ENCODE measurements at regions not wholly inside any gene's neighbourhood (a gene's known extent, or its start where the extent isn't known, plus 50 kb on each side); places are given as distances from the start of the nearest gene placed in this dataset.

DNA sequence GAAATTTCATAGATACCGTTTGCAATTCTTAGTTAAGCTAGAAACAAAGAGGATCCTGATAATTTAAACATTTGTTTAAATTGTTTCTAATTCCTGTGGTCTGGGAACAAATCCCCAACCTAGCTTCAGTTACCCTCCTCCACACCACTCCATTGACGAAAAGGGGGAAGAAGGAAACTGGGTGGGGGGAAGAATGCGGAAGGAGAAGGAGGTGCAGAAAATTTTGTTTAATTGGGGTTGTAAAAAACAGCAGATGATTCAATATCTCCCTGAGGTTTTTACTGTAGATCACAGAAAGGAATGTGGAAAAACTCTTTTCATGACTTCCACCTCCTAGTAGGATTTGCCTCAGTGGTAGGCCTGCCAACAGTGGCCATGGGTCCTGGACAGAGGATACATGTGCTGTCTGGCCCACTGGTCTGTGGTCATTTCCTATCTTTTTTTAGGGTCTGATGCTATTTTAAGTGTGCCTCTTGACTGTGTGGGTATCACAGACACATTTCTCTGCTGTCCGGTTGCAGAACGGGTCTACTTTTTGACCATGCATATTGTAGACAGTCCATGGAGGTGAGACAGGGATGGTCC lies 122.9 kb upstream of the PCED1B start:
- TF ChIP-seq, protein P1, sequence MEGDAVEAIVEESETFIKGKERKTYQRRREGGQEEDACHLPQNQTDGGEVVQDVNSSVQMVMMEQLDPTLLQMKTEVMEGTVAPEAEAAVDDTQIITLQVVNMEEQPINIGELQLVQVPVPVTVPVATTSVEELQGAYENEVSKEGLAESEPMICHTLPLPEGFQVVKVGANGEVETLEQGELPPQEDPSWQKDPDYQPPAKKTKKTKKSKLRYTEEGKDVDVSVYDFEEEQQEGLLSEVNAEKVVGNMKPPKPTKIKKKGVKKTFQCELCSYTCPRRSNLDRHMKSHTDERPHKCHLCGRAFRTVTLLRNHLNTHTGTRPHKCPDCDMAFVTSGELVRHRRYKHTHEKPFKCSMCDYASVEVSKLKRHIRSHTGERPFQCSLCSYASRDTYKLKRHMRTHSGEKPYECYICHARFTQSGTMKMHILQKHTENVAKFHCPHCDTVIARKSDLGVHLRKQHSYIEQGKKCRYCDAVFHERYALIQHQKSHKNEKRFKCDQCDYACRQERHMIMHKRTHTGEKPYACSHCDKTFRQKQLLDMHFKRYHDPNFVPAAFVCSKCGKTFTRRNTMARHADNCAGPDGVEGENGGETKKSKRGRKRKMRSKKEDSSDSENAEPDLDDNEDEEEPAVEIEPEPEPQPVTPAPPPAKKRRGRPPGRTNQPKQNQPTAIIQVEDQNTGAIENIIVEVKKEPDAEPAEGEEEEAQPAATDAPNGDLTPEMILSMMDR (IDR thresholded peaks at IDR 0.05) = no peak
- no peak for TF ChIP-seq POLR2A (IDR thresholded peaks at IDR 0.05)

All from thyroid gland (tissue), 4 donors.